HFF-Myc (cell line): ENCODE measurements at regions not wholly inside any gene's neighbourhood (a gene's known extent, or its start where the extent isn't known, plus 50 kb on each side); places are given as distances from the start of the nearest gene placed in this dataset.
"Not testable (repeated sequence)": the region's sequence is repeated elsewhere in the genome, so short reads cannot be mapped to it uniquely, and the experiment has no call there.

Source experiments
- DNase-seq: peaks from one replicate; pipeline ENCODE4 v3.0.0-alpha.2; 2011; ENCODE audit warnings: low read depth; ENCODE audit errors: extremely low read depth
- H3K4me3 ChIP-seq: replicated peaks from 2 replicates; pipeline ENCODE4 v1.5.1; 2011; ENCODE audit warnings: low read depth, mild to moderate bottlenecking, control low read depth, low read length
- TF ChIP-seq, protein P1 (sequence below): IDR thresholded peaks from 2 replicates; pipeline ENCODE4 v1.5.1; 2012; ENCODE audit warnings: mild to moderate bottlenecking, low read depth, low read length, control low read depth; ENCODE audit errors: missing control alignments

DNA sequence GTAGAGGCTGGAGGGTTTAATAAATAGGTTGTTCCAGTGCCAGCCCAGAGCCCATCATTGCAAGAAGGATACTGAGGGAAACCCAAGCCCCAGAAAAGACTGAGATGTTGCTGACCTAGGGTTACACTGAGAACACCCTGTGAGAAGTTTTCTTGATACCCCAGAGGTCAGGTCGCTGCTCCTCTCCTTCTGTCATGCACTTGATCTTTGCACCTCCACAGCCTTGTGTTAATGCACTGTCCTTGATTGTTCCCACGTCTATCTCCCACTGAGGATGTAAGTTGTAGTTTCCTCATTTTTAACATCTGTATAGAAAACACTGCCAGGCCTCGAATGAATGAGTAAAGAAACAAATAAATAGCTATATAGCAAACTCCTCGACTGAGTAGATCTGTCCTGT is 195.3 kb upstream of the AHR start:
- TF ChIP-seq, protein P1, sequence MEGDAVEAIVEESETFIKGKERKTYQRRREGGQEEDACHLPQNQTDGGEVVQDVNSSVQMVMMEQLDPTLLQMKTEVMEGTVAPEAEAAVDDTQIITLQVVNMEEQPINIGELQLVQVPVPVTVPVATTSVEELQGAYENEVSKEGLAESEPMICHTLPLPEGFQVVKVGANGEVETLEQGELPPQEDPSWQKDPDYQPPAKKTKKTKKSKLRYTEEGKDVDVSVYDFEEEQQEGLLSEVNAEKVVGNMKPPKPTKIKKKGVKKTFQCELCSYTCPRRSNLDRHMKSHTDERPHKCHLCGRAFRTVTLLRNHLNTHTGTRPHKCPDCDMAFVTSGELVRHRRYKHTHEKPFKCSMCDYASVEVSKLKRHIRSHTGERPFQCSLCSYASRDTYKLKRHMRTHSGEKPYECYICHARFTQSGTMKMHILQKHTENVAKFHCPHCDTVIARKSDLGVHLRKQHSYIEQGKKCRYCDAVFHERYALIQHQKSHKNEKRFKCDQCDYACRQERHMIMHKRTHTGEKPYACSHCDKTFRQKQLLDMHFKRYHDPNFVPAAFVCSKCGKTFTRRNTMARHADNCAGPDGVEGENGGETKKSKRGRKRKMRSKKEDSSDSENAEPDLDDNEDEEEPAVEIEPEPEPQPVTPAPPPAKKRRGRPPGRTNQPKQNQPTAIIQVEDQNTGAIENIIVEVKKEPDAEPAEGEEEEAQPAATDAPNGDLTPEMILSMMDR, result no peak
- no peak overlapping the region for H3K4me3 ChIP-seq
- DNase-seq, result no peak

DNA sequence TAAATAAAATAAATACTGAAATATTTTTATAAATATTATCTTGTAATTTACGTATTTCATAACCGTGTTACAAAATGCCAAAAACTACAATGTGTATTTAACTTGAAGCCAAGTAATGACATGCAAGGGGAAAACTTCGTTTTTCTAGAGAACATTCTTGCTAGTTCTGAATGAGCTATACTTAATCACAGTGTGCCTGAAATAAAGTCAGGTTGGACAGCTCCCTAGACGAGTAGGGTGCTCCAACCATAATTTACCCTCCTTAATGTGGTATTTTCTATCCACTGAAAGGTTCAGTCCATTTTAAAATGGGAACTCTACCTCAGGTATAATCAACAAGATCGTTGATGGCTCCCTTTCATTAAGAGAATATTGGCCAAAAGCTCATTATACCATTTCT is 194.5 kb upstream of the AHR start:
- no peak for DNase-seq
- H3K4me3 ChIP-seq, result no peak overlapping the region
- TF ChIP-seq, protein P1, result no peak

DNA sequence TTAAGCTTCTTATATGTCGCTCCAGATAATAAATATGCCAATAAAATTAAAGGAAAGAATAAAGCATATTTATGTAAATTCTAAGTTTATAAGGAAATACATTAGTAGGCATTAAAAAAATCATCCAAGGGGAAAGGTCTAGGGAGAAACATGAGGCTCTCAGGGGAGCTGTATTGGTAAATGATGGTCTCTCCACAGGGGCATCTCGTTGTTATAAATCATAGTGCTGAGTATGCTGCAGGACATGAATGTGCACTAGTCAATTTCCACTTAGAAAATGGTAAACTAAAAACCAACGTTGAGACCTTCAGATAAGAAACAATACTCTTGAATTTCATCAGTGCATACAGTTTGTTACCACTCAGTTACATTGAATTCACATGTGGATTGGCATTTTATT is 194.0 kb upstream of the AHR start:
- H3K4me3 ChIP-seq, result no peak overlapping the region
- DNase-seq, result no peak
- TF ChIP-seq, protein P1, result no peak

DNA sequence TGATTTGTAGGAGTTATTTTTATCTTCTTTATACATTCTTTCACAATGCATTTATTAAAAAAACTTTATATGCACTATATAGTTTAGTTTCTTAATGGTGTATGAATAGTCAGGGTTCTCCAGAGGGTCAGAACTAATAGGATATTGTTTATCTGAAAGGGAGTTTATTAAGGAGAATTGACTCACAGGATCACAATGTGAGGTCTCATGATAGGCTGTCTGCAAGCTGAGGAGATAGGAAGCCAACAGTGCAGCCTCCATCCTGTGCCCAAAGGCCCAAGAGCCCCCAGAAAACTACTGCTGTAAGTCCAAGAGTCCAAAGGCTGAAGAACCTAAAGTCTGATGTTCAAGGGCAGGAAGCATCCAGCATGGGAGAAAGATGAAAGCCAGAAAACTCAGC is 192.8 kb upstream of the AHR start:
- TF ChIP-seq, protein P1, result no peak
- DNase-seq, result no peak

DNA sequence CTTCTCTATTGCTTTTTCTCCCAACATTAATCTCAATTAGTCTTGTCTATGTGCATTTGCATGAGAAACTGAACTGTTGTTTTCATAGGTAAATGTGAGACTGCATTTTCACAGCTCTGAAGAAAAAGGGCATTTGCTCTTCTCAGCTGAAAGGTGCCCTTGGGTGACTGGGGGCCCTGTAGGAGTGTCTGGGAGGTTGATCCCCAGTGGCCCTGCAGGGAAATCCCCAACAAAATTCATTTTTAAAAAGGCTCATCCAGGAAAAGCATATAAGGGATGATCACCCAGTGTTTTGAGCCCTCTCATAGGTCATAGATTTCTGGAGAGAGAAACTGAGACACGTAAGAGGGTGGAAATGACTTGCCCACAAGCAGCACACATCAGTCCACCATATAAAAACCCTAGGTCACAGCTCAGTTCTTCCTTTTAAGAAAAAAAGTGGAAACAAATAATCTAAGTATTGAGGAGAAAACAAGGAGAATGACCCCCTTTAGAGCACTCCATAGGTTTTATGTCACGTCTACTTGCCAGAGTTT is 190.3 kb upstream of the AHR start:
- TF ChIP-seq, protein P1, result no peak
- DNase-seq, result no peak
- H3K4me3 ChIP-seq, result no peak overlapping the region

More for the DNA sequence above, 192.8 kb upstream of the AHR start:
- H3K4me3 ChIP-seq, result no peak overlapping the region

DNA sequence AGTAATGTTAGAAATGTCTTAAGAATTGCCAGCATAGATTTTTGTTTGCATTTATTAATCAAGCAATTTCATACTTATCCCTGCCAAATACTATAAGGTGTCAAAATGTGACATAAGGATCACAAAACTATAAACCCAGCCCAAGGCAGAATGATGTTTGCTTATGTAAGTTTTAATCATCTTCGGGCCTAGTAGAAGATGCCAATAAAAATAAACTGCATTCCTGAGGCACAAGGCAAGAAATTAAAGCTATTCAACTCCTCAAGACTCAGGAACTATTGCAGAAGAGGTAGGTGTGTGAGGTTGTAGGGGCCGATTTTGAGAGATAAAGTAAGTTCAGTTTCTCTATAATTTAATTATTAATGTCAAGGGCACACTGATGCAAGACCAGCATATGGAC is 189.4 kb upstream of the AHR start:
- H3K4me3 ChIP-seq, result no peak overlapping the region
- no peak for DNase-seq
- TF ChIP-seq, protein P1, result no peak

DNA sequence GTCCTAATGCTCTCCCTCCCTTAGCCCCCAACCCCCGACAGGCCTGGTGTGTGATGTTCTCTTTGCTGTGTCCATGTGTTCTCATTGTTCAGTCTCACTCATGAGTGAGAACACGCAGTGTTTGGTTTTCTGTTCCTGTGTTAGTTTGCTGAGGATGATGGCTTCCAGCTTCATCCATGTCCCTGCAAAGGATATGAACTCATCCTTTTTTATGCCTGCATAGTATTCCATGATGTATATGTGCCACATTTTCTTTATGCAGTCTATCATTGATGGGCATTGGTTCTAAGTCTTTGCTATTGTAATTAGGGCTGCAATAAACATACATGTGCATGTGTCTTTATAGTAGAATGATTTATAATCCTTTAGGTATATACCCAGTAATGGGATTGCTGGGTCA is 184.7 kb upstream of the AHR start:
- not testable (repeated sequence) for H3K4me3 ChIP-seq, DNase-seq
